Activated naive CD4-positive, alpha-beta T cell treated with anti-CD3 and anti-CD28 coated beads, Interleukin-2, amount 50 U/mL, for 16 hours (primary cell): ENCODE measurements at regions not wholly inside any gene's neighbourhood (a gene's known extent, or its start where the extent isn't known, plus 50 kb on each side); places are given as distances from the start of the nearest gene placed in this dataset.

Experiments
- DNase-seq: peaks from one replicate; pipeline ENCODE4 v3.0.0-alpha.2; 2020

- no peak for DNase-seq
Measured at GRCh38 chr10:128222332-128222849, 96.2 kb upstream of the MKI67 start.

- no peak for DNase-seq
Measured at GRCh38 chr10:128230401-128230800, 104.2 kb upstream of the MKI67 start.

DNA sequence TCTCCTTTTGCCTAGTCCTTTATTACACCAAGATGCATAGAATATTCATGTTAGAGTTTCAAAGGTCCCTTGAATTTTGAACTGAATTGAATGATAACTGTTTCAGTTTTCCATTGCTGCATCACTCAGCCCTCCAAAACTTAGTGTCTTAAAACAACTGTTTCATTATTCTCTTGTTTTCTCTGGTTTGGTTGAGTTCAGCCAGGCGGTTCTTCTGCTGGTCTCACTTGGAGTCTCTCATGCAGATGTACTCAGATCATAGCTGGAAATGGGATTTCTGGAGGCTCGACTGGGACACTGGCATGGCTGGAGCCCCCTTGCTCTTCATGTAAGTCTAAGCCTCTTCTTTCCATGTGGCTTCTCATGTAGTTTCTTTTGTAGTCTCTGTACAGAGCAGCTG, 107.2 kb upstream of the MKI67 start:
- DNase-seq: no peak

GRCh38 chr10:128237710-128238109, 111.5 kb upstream of the MKI67 start:
- DNase-seq: no peak

DNA sequence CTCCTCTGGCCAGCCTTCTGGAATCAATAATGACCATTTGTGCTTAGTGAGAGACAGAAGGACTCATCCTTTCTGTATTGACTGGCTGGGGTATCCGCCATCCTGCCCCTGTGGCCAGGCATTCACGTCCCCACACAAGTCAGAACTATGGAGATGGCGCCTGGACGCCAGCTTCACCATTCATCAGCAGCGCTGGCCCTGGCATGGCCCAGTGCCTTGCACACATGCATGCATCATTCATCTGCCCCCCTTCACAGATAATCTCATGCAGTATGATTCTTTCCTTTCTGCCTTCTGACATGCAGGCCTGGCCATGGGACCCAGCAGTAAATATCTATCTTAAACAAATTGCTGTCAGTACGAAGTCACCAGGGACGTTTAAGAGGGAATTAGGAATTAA, 114.8 kb upstream of the MKI67 start:
- no peak for DNase-seq

- DNase-seq: no peak
Measured at GRCh38 chr10:128242641-128243040, 116.4 kb upstream of the MKI67 start.

GRCh38 chr10:128245026-128245425, 118.8 kb upstream of the MKI67 start:
- no peak for DNase-seq

DNA sequence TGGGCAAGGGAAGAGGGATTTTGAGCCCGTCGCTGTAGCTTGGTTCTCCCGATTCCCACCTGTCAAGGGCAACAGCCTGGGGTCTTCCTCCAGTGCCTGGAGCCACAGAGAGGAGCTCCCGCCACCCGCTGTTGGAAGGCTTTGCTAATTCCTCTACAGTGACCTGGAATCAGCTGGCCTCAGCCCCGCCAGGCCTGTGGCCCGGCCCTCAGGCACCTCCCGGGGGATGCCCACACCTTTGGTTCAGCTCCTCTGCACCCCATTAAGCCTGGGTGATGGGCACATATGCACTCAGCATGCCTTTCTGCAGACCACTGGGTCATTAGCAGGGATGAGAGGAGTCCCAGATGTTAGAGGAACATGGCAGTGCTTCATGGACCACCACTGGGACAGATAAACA, 121.4 kb upstream of the MKI67 start:
- no peak for DNase-seq

DNA sequence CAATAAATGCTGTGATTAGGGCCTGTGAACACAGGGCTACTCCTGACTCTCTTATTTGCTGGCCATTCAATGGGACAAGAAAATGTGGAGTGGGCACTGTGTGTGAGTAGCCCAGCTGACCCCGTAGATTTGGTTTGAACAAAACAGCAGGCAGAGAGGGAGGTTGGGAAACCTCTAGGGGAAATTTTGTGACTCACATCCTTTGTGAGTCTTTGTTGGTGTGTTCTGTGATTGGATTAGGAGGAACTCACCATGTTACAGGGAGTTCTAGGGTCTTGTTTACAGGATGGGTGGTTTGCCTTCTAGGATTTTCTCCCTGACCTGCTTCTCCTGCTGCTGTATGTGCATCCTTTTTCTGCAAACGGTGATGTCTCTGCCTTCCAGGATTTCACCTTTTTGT, 128.3 kb upstream of the MKI67 start:
- DNase-seq: no peak

- no peak for DNase-seq
Measured at GRCh38 chr10:128257428-128257827, 131.2 kb upstream of the MKI67 start.

GRCh38 chr10:128258421-128258976, 132.3 kb upstream of the MKI67 start:
- DNase-seq: no peak

DNA sequence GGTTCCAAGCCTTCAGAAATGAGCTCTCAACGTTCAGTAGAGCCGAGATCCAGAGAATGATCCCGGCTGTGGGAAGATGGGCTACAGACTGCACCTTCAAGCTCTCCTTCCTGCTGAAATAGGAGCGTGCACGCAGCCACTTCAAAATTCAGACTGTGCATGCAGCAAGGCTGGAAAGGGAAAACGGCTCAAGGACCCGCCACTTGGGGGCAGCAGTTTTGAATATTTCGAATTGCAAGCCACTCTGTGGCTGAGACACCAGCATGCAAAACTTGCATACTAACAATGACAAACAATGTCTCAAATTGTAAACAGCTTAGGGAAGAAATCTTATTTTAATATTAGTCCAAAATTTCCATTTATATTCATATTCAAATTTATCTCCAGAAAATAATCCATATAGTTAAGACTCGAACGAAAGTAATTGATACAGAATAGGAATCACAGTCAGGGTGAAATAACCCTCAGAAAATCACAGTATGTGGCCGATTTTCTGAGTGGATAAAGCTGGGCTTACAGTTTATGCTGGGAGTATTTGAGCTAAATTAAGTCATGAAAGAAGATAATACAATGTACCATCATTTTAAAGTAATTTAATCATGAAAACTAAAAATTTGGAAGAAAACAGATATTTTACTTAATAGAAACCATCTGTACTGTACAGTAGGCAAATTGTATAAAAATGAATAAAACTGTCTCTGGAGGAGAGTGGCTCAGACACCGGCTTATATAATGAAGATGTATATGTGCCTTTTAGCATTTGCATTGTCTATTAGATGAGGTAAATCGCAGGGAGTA, 137.9 kb upstream of the MKI67 start:
- DNase-seq: peak; percentile 39

- no peak for DNase-seq
Measured at GRCh38 chr10:128265596-128265995, 139.4 kb upstream of the MKI67 start.

DNA sequence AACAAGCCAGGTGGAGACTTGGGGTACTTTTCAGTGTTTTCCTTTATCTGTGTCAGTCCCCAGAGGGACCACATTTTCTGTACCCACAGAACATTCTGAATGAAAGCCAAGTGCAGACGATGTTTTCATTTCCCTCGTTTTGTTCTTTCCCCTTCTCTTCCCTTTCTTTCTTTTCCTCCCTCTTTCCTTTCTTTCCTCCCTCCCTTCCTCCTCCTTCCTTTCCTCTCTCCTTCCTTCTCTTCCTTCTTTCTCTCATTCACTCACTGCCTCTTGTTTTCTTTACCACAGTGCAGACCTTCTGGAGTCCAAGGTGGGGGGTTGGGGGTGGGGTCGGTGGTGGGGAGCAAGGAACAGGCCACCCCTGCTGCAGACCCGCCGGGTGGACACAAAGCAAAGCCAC, 141.4 kb upstream of the MKI67 start:
- DNase-seq: no peak

DNA sequence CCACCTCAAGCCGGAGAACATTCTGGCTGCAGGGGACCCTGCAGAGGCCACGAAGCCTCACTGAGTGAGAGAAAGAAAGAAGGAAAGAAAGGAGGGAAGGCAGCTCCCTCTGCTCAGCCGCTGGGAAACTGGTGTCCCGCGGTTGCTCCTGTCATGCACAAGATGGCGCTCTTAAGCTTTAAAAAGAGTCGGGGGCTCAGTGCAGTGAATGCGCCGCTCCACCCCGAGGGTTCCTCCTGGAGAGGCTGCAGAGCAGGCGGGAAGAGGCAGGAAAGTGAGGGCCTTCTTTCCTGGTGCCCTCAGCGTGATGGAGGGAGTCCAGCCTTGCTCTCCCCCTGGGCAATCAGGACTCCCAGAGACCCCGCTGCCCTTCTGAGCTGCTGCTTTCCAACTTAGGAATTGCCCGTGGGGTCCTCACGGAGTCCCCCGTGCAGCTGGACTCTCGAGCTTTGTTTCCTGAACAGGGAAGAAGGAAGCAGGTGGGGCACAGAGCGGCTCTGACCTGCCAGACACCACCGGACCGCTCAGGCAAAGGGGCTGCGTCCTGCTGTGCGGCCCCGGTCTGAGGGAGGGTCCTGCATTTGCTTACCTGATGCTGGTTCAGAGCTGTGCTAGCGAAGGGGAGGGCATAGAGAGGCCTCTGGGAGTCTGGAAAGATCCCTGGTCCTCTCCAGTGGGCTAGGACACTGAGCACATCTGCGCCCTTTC, 141.9 kb upstream of the MKI67 start:
- no peak for DNase-seq

- DNase-seq: no peak
Measured at GRCh38 chr10:128274938-128275337, 148.7 kb upstream of the MKI67 start.

GRCh38 chr10:128275388-128276177, 149.4 kb upstream of the MKI67 start:
- no peak for DNase-seq

DNA sequence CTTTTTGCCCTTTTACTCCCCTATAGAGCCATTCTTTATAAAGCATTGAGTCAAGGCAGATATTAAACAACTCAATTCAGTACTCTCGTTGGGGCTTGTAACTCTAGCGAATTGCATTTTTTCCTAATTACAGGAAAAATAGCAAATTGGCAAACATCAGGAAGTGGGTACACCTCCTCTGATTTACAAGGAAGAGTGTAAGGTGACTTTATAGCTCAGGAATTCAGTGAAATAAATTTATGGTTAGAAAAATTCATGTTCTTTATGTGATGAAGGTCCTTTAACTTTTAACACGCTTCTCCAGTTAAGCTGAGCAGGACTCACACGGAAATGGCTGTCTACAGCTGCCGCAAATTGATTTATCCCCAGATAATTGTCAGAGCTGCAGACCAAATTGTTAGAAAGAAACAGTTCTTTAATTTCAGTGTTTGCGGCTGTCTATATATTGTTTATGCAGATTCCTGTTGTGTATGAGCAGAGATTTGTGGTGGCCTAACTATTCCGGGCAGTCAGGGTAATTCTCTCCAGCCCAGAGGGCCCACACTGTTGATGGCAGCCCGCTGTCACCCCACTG, 151.1 kb upstream of the MKI67 start:
- no peak for DNase-seq

DNA sequence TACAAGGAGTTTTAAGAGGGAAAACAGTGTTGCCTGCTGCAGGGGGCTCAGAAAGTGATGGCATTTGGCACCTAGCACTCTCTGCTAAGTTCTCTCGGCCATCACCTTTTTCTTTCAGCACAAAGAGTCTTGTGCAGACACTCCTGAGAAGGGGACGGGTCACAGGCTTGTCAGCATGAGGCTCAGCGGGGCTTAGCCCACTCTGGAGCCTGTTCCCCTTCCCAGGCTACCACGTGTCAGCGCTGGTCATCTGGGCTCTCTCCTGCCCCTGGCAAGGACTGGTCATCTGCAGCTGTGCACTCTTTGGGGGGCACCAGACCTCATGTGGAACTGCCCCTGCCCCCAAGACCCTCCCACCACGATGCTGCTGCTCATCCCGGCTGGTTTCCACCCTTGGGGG, 152.1 kb upstream of the MKI67 start:
- no peak for DNase-seq

GRCh38 chr10:128280271-128280670, 154.0 kb upstream of the MKI67 start:
- no peak for DNase-seq

GRCh38 chr10:128281343-128281742, 155.1 kb upstream of the MKI67 start:
- no peak for DNase-seq

DNA sequence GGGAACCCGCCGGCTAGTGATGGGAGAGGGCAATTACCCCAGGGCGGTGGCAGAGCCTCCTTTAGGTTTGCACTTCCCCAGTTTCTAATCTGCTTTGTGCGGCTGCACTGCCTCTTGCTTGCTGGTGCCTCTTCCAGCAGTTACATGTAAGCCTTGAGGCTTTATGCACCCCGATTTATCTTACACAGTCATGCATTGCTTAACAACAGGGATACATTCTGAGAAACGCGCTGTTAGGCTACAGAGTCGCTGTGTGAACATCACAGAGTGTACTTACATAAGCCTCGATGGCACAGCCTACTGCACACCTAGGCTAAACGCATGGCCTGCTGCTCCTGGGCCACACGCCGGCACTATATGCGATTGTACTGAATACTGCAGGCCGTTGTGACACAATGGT, 155.6 kb upstream of the MKI67 start:
- DNase-seq: no peak
